Lower leg skin (tissue), 4 donors: ENCODE measurements at regions not wholly inside any gene's neighbourhood (a gene's known extent, or its start where the extent isn't known, plus 50 kb on each side); places are given as distances from the start of the nearest gene placed in this dataset.

Experiments
- DNase-seq, 2 donors: peaks; one replicate each; pipeline ENCODE4 v3.0.0-alpha.2; 2019; ENCODE audit warnings: low spot score in 2 of 2
- H3K4me3 ChIP-seq: fragments of 200-600 bp; sonication (generic); 2 replicates; pipeline ENCODE4 v1.5.1; 2017; ENCODE audit warnings: mild to moderate bottlenecking, low read depth; ENCODE audit not compliant: poor library complexity, severe bottlenecking
- CTCF ChIP-seq, 3 donors: fragments of 450-650 bp; IDR thresholded peaks; one replicate each; pipeline ENCODE4 v1.5.1; 2016; ENCODE audit warnings: antibody characterized with exemption in 3 of 3, mild to moderate bottlenecking in 3 of 3, moderate library complexity in 2 of 3
- POLR2A ChIP-seq, 2 donors: fragments of 450-650 bp; IDR thresholded peaks; one replicate each; pipeline ENCODE4 v1.6.1; 2016 to 2017; ENCODE audit warnings: antibody characterized with exemption in 2 of 2, mild to moderate bottlenecking in 1 of 2, moderate library complexity in 1 of 2
- WGBS, 2 donors: methylation state at CpG; one replicate each; pipeline ENCODE4 v1.1.5; 2018; 5-methylcytosine and 5-hydroxymethylcytosine counted together
- intact Hi-C: fragments of 100-400 bp; cut with DNase I; formaldehyde crosslinking; loops from one replicate; pipeline ENCODE4 v1.15.0; 2023; ENCODE audit warnings: low total_unique reads

GRCh38 chr4:123867910-123868587 is 471.5 kb downstream of the SPRY1 start:
- TF ChIP-seq CTCF (IDR thresholded peaks at IDR 0.05) (no peak), POLR2A (IDR thresholded peaks at IDR 0.05) (no peak)
- DNase-seq = no peak
- intact Hi-C loops = no loop called here
- no peak overlapping the region for H3K4me3 ChIP-seq

- WGBS, 2 donors = 53 to 54% methylated on average over 3 of the region's 3 CpGs
- intact Hi-C loops = no loop called here
- DNase-seq = no peak
- H3K4me3 ChIP-seq = no peak overlapping the region
- TF ChIP-seq POLR2A (IDR thresholded peaks at IDR 0.05) = no peak
These were observed 473.0 kb downstream of the SPRY1 start for GRCh38 chr4:123869286-123870215.

- no peak for TF ChIP-seq CTCF (IDR thresholded peaks at IDR 0.05)
- no peak for TF ChIP-seq POLR2A (IDR thresholded peaks at IDR 0.05)
- no peak for DNase-seq
- WGBS, 2 donors = 47 to 49% methylated on average over 4 of the region's 4 CpGs
- intact Hi-C loops = no loop called here
- no peak overlapping the region for H3K4me3 ChIP-seq
These were observed 473.8 kb downstream of the SPRY1 start for GRCh38 chr4:123870216-123870876.

GRCh38 chr4:123871341-123871740 is 474.7 kb downstream of the SPRY1 start:
- TF ChIP-seq POLR2A (IDR thresholded peaks at IDR 0.05) (no peak), CTCF (IDR thresholded peaks at IDR 0.05) (no peak)
- no peak overlapping the region for H3K4me3 ChIP-seq
- 79 to 81% methylated on average over 6 of the region's 6 CpGs for WGBS, 2 donors
- no peak for DNase-seq
- intact Hi-C loops = no loop called here

GRCh38 chr4:123874063-123874462 is 477.5 kb downstream of the SPRY1 start:
- 55 to 85% methylated on average over 1 of the region's 1 CpG for WGBS, 2 donors
- intact Hi-C loops = no loop called here
- no peak for DNase-seq
- no peak for TF ChIP-seq CTCF (IDR thresholded peaks at IDR 0.05)
- no peak for TF ChIP-seq POLR2A (IDR thresholded peaks at IDR 0.05)
- H3K4me3 ChIP-seq = no peak overlapping the region

GRCh38 chr4:123876143-123876542 is 479.5 kb downstream of the SPRY1 start:
- TF ChIP-seq CTCF (IDR thresholded peaks at IDR 0.05) = no peak
- no peak for TF ChIP-seq POLR2A (IDR thresholded peaks at IDR 0.05)
- intact Hi-C loops = no loop called here
- no peak overlapping the region for H3K4me3 ChIP-seq
- 77 to 79% methylated on average over 4 of the region's 4 CpGs for WGBS, 2 donors
- no peak for DNase-seq
